H1 (cell line): ENCODE measurements at regions not wholly inside any gene's neighbourhood (a gene's known extent, or its start where the extent isn't known, plus 50 kb on each side); places are given as distances from the start of the nearest gene placed in this dataset.

ENCODE experiments used
- CTCF ChIA-PET: fragments of 300-600 bp; sonication (Branson Sonifier 250); formaldehyde crosslinking; loops from one replicate; lab custom pipeline; 2021; ENCODE audit not compliant: partially characterized antibody; lab: Charles Lee
- POLR2A ChIA-PET: fragments of 300-600 bp; sonication (Branson Sonifier 250); formaldehyde crosslinking; loops from one replicate; lab custom pipeline; 2021; ENCODE audit warnings: inconsistent platforms; ENCODE audit not compliant: partially characterized antibody; lab: Charles Lee
- DNase-seq, 2 experiments: peaks; one replicate each; pipeline versions ENCODE4 v3.0.0 to v3.0.0-alpha.2; 2010 to 2022; ENCODE audit warnings: low spot score in 2 of 2, low read depth in 1 of 2, mixed read lengths in 1 of 2
- FAIRE-seq: peaks from 2 replicates; lab custom pipeline; 2011; peaks lifted over from hg19 to GRCh38; lab: Jason Lieb, UNC
- H2AFZ ChIP-seq: 2 replicates; pipeline ENCODE4 v1.8.1; 2012; ENCODE audit warnings: low read length, inconsistent platforms
- H2AK5ac ChIP-seq: 2 replicates; pipeline ENCODE4 v1.6.1; 2013; ENCODE audit warnings: low read depth, low read length
- H2BK120ac ChIP-seq: replicated peaks from 2 replicates; pipeline ENCODE3; 2013; ENCODE audit warnings: low read depth, low read length, inconsistent platforms
- H2BK12ac ChIP-seq: 2 replicates; pipeline ENCODE4 v1.6.1; 2013; ENCODE audit warnings: low read depth, low read length
- H2BK15ac ChIP-seq: 2 replicates; pipeline ENCODE4 v1.6.1; 2013; ENCODE audit warnings: low read length
- H2BK20ac ChIP-seq: 2 replicates; pipeline ENCODE4 v1.6.1; 2013; ENCODE audit warnings: low read length
- H2BK5ac ChIP-seq: 2 replicates; pipeline ENCODE4 v1.6.1; 2013; ENCODE audit warnings: low read depth, low read length
- H3K14ac ChIP-seq: 2 replicates; pipeline ENCODE4 v1.6.1; 2013; ENCODE audit warnings: inconsistent platforms; ENCODE audit not compliant: insufficient read length
- H3K18ac ChIP-seq: 2 replicates; pipeline ENCODE4 v1.6.1; 2013; ENCODE audit warnings: low read length; ENCODE audit errors: extremely low read depth
- H3K23ac ChIP-seq: 2 replicates; pipeline ENCODE4 v1.6.1; 2013; ENCODE audit warnings: inconsistent platforms; ENCODE audit not compliant: insufficient read length
- H3K23me2 ChIP-seq: 2 replicates; pipeline ENCODE4 v1.6.1; 2013; ENCODE audit warnings: low read depth, low read length
- H3K27ac ChIP-seq: 2 replicates; pipeline ENCODE4 v1.6.1; 2011; ENCODE audit warnings: low read depth, low read length, inconsistent platforms
- H3K27me3 ChIP-seq, 4 experiments: replicated peaks in 1 of 4; 1 replicate in 1 of 4; 2 replicates in 3 of 4; pipeline versions ENCODE4 v1.6.1 to v1.8.1; 2011 to 2013; ENCODE audit warnings: low read length in 3 of 4, mild to moderate bottlenecking in 3 of 4, inconsistent platforms in 2 of 4, mixed read lengths in 2 of 4, moderate library complexity in 1 of 4; ENCODE audit not compliant: control insufficient read depth in 3 of 4, insufficient read depth in 3 of 4; ENCODE audit errors: extremely low read depth in 1 of 4
- H3K36me3 ChIP-seq, 4 experiments: 2 replicates each; pipeline versions ENCODE4 v1.6.1 to v1.8.1; 2011 to 2013; ENCODE audit warnings: mild to moderate bottlenecking in 4 of 4, low read length in 3 of 4, moderate library complexity in 2 of 4, control low read depth in 1 of 4, inconsistent platforms in 1 of 4; ENCODE audit not compliant: insufficient read depth in 4 of 4, control insufficient read depth in 2 of 4
- H3K4ac ChIP-seq: replicated peaks from 2 replicates; pipeline ENCODE3; 2013; ENCODE audit warnings: low read length, low read depth, mixed read lengths, inconsistent platforms; ENCODE audit not compliant: insufficient read length
- H3K4me1 ChIP-seq, 4 experiments: replicated peaks in 1 of 4; 1 replicate in 1 of 4; 2 replicates in 3 of 4; pipeline versions ENCODE4 v1.6.1 to v1.8.1; 2011 to 2013; ENCODE audit warnings: low read length in 3 of 4, inconsistent platforms in 2 of 4, mixed read lengths in 1 of 4; ENCODE audit not compliant: insufficient read depth in 4 of 4, control insufficient read depth in 3 of 4
- H3K4me2 ChIP-seq, 2 experiments: 2 replicates each; pipeline versions ENCODE4 v1.6.1 to v1.8.1; 2011 to 2013; ENCODE audit warnings: low read depth in 2 of 2, low read length in 2 of 2, control low read depth in 1 of 2, inconsistent platforms in 1 of 2, mild to moderate bottlenecking in 1 of 2; ENCODE audit not compliant: insufficient read depth in 1 of 2
- H3K4me3 ChIP-seq, 4 experiments: fragments of 200-600, 300-600 bp in 1 of 4; sonication (generic), shearing (Covaris generic), sonication (Bioruptor Twin) in 1 of 4; 2 replicates each; pipeline versions ENCODE4 v1.5.1 to v1.8.1; 2011 to 2016; ENCODE audit warnings: low read length in 4 of 4, low read depth in 3 of 4, control low read depth in 2 of 4, inconsistent platforms in 2 of 4, mild to moderate bottlenecking in 2 of 4, mixed read lengths in 1 of 4, moderate library complexity in 1 of 4; ENCODE audit not compliant: insufficient read depth in 2 of 4; ENCODE audit errors: extremely low read depth in 1 of 4
- H3K56ac ChIP-seq: replicated peaks from 2 replicates; pipeline ENCODE3; 2013; ENCODE audit warnings: low read depth, mild to moderate bottlenecking, mixed read lengths, low read length, inconsistent platforms; ENCODE audit not compliant: insufficient read length
- H3K79me1 ChIP-seq: 2 replicates; pipeline ENCODE4 v1.6.1; 2013; ENCODE audit warnings: low read depth, low read length, control low read depth
- H3K79me2 ChIP-seq, 2 experiments: 2 replicates each; pipeline versions ENCODE4 v1.6.1 to v1.8.1; 2012 to 2013; ENCODE audit warnings: low read length in 2 of 2, mild to moderate bottlenecking in 2 of 2, inconsistent platforms in 1 of 2; ENCODE audit not compliant: insufficient read depth in 2 of 2, control insufficient read depth in 1 of 2
- H3K9ac ChIP-seq, 4 experiments: replicated peaks in 1 of 4; 1 replicate in 1 of 4; 2 replicates in 3 of 4; pipeline versions ENCODE4 v1.6.1 to v1.8.1; 2011 to 2013; ENCODE audit warnings: low read depth in 3 of 4, low read length in 3 of 4, control low read depth in 2 of 4, mild to moderate bottlenecking in 2 of 4, moderate library complexity in 2 of 4, inconsistent platforms in 1 of 4; ENCODE audit errors: extremely low read depth in 1 of 4
- H3K9me3 ChIP-seq, 2 experiments: 2 replicates each; pipeline versions ENCODE4 v1.6.1 to v1.8.1; 2012 to 2013; ENCODE audit warnings: mild to moderate bottlenecking in 2 of 2, moderate library complexity in 2 of 2, control low read depth in 1 of 2, inconsistent platforms in 1 of 2, low read depth in 1 of 2, low read length in 1 of 2, mixed read lengths in 1 of 2; ENCODE audit not compliant: insufficient read depth in 2 of 2
- H4K20me1 ChIP-seq, 2 experiments: replicated peaks in 1 of 2; 2 replicates each; pipeline versions ENCODE3 to v1.8.1; 2011 to 2013; ENCODE audit warnings: inconsistent platforms in 2 of 2, low read length in 2 of 2, mild to moderate bottlenecking in 1 of 2; ENCODE audit not compliant: insufficient read depth in 2 of 2, control insufficient read depth in 1 of 2
- H4K5ac ChIP-seq: 2 replicates; pipeline ENCODE4 v1.6.1; 2013; ENCODE audit warnings: low read length, low read depth, mixed read lengths, inconsistent platforms; ENCODE audit not compliant: insufficient read length
- H4K8ac ChIP-seq: 2 replicates; pipeline ENCODE4 v1.8.0; 2013; ENCODE audit warnings: mild to moderate bottlenecking, moderate library complexity, low read length, inconsistent platforms; ENCODE audit not compliant: insufficient read depth; ENCODE audit errors: extremely low read depth
- H4K91ac ChIP-seq: replicated peaks from 2 replicates; pipeline ENCODE3; 2013; ENCODE audit warnings: low read length, mixed read lengths, inconsistent platforms; ENCODE audit not compliant: insufficient read length
- ASH2L ChIP-seq: fragments of 200-600, 300-600 bp; sonication (generic); IDR thresholded peaks from one replicate; pipeline ENCODE4 v1.7.1; 2017; ENCODE audit warnings: low read length
- CTBP2 ChIP-seq: IDR thresholded peaks from 2 replicates; pipeline ENCODE4 v1.7.0; 2011; ENCODE audit warnings: borderline replicate concordance, mild to moderate bottlenecking, moderate library complexity, mixed read lengths, low read length; ENCODE audit not compliant: insufficient read depth, insufficient read length
- GABPA ChIP-seq: IDR thresholded peaks from 2 replicates; pipeline ENCODE4 v1.6.1; 2011; ENCODE audit warnings: mild to moderate bottlenecking, low read length, moderate library complexity, borderline replicate concordance; ENCODE audit not compliant: insufficient read depth
- JUND ChIP-seq: IDR thresholded peaks from 2 replicates; pipeline ENCODE4 v1.6.1; 2011; ENCODE audit warnings: mild to moderate bottlenecking, improper control_type of control experiment, low read length
- KDM4A ChIP-seq: IDR thresholded peaks from one replicate; pipeline ENCODE4 v1.7.1; 2012; ENCODE audit warnings: low read depth, mild to moderate bottlenecking, moderate library complexity, low read length, inconsistent platforms; ENCODE audit not compliant: severe bottlenecking
- KDM5A ChIP-seq: fragments of 200-600 bp; IDR thresholded peaks from 2 replicates; pipeline ENCODE4 v1.7.1; 2012; ENCODE audit warnings: mild to moderate bottlenecking, low read length, inconsistent platforms, mixed read lengths
- POLR2A ChIP-seq, 2 experiments: IDR thresholded peaks; 1 replicate in 1 of 2; 2 replicates in 1 of 2; pipeline ENCODE4 v1.6.1; 2011; ENCODE audit warnings: low read depth in 2 of 2, low read length in 2 of 2, mild to moderate bottlenecking in 2 of 2; ENCODE audit errors: control extremely low read depth in 1 of 2
- SP4 ChIP-seq: IDR thresholded peaks from 2 replicates; pipeline ENCODE4 v1.6.1; 2012; ENCODE audit warnings: low read length, inconsistent platforms
- WGBS, 2 experiments: shearing (Covaris generic) in 1 of 2; methylation state at CpG; one replicate each; pipeline versions ENCODE4 v1.1.6 to v1.1.7; 2013 to 2015; ENCODE audit warnings: low lambda C conversion rate in 2 of 2, mixed read lengths in 2 of 2, inconsistent platforms in 1 of 2, low coverage in 1 of 2, missing lambda C conversion rate in 1 of 2; ENCODE audit not compliant: insufficient replicate concordance in 2 of 2, insufficient coverage in 1 of 2, insufficient read length in 1 of 2; ENCODE audit errors: extremely low coverage in 1 of 2, missing lambda C conversion rate in 1 of 2; 5-methylcytosine and 5-hydroxymethylcytosine counted together

- Histone ChIP-seq H2BK20ac (no peak overlapping the region), H3K18ac (no peak overlapping the region), H3K27ac (no peak overlapping the region), H3K4me1 (no peaks in the 10 kb centered on the region), H3K23ac (no peak overlapping the region), H4K20me1 (no peaks in the 10 kb centered on the region), H3K79me2 (no peaks in the 10 kb centered on the region), H2BK5ac (no peak overlapping the region), H3K27me3 (no peaks in the 10 kb centered on the region), H3K4ac (no peak overlapping the region), H3K23me2 (no peaks in the 10 kb centered on the region), H2BK12ac (no peak overlapping the region), H3K14ac (no peak overlapping the region), H3K36me3 (no peaks in the 10 kb centered on the region), H2AFZ (no peak overlapping the region), H3K9ac (no peak overlapping the region), H2BK15ac (no peak overlapping the region), H4K8ac (no peak overlapping the region), H4K91ac (no peak overlapping the region), H2AK5ac (no peak overlapping the region), H3K79me1 (no peaks in the 10 kb centered on the region), H4K5ac (no peak overlapping the region), H3K4me3 (no peak overlapping the region), H2BK120ac (no peak overlapping the region), H3K56ac (no peak overlapping the region), H3K4me2 (no peak overlapping the region), H3K9me3 (0 out of 4 replicates have a peak, but pooled peaks cover 0 to 2% of the 10 kb centered on the region in 2 experiments)
- CTCF ChIA-PET, result interaction anchor here (0.7 to 2.0 kb wide), 2 partner anchors 14 to 40 kb away, joined by 3 to 9 read pairs; no protein-coding TSS in a partner anchor
- TF ChIP-seq JUND, result no peak
- TF ChIP-seq KDM5A, result no peak
- no peak for TF ChIP-seq SP4
- TF ChIP-seq KDM4A, result no peak
- TF ChIP-seq POLR2A (IDR thresholded peaks at IDR 0.05; ENCODE audit: control extremely low read depth in 1 of 2, low read depth in 2 of 2, low read length in 2 of 2), result no peak
- no peak for TF ChIP-seq ASH2L
- TF ChIP-seq GABPA, result no peak
- no peak for TF ChIP-seq CTBP2
- POLR2A ChIA-PET, result no interaction called here
- WGBS, 2 experiments, result 90% methylated on average over 1 of the region's 1 CpG; no CpG with 5 or more reads in 1 of the 2 experiments
- no peak for FAIRE-seq
- no peak for DNase-seq
Measured at GRCh38 chr10:8460626-8461025, 406.1 kb downstream of the GATA3 start.
